ENCODE measurements at regions not wholly inside any gene's neighbourhood (a gene's known extent, or its start where the extent isn't known, plus 50 kb on each side); places are given as distances from the start of the nearest gene placed in this dataset.

- H4K20me1 ChIP-seq (ENCODE audit: insufficient read depth), result no peaks in the 10 kb centered on the region
- no peaks in the 10 kb centered on the region for H3K9me3 ChIP-seq (ENCODE audit: low read length)
- H3K9ac ChIP-seq (ENCODE audit: low read length), result no peak overlapping the region
Measured at GRCh38 chr1:163528710-163529348, 207.1 kb downstream of the NUF2 start.

GRCh38 chr1:163531345-163531744 is 209.6 kb downstream of the NUF2 start:
- Histone ChIP-seq H3K9me3 (ENCODE audit: low read length) (no peaks in the 10 kb centered on the region), H2AFZ (ENCODE audit: low read depth, low read length) (no peak overlapping the region), H3K9me2 (ENCODE audit: insufficient read depth, low read length) (no peaks in the 10 kb centered on the region), H3F3A (ENCODE audit: insufficient read depth, low read length, poor library complexity, severe bottlenecking) (no peaks in the 10 kb centered on the region), H4K20me1 (ENCODE audit: insufficient read depth) (no peaks in the 10 kb centered on the region), H3K27me3 (ENCODE audit: insufficient read depth, low read depth, low read length) (no peaks in the 10 kb centered on the region), H3K4me3 (ENCODE audit: low read length) (no peak overlapping the region), H3K79me2 (replicated peaks; ENCODE audit: insufficient read depth, low read length) (no peaks in the 10 kb centered on the region), H3K27ac (ENCODE audit: low read length) (no peak overlapping the region), H3K4me2 (ENCODE audit: low read length) (no peak overlapping the region), H3K9ac (ENCODE audit: low read length) (no peak overlapping the region), H3K36me3 (ENCODE audit: insufficient read depth, low read length) (no peaks in the 10 kb centered on the region)
- TF ChIP-seq MXI1 (conservative IDR thresholded peaks at IDR 0.05; ENCODE audit: poor library complexity, severe bottlenecking) (no peak), EZH2 (IDR thresholded peaks at IDR 0.05; ENCODE audit: borderline replicate concordance, insufficient read depth, low read length, poor library complexity, severe bottlenecking) (no peak), CTCF (IDR thresholded peaks at IDR 0.05; ENCODE audit: poor library complexity, severe bottlenecking) (no peak)

More at GRCh38 chr1:163528710-163529348, 207.1 kb downstream of the NUF2 start:
- no peak overlapping the region for H3K27ac ChIP-seq (ENCODE audit: low read length)
- no peak overlapping the region for H3K4me2 ChIP-seq (ENCODE audit: low read length)
- TF ChIP-seq CTCF (IDR thresholded peaks at IDR 0.05; ENCODE audit: poor library complexity, severe bottlenecking) (peak; percentile 51), MXI1 (conservative IDR thresholded peaks at IDR 0.05; ENCODE audit: poor library complexity, severe bottlenecking) (no peak), REST (IDR thresholded peaks at IDR 0.05; ENCODE audit: borderline replicate concordance) (no peak), TAF1 (IDR thresholded peaks at IDR 0.05; ENCODE audit: low read depth) (no peak), EZH2 (IDR thresholded peaks at IDR 0.05; ENCODE audit: borderline replicate concordance, insufficient read depth, low read length, poor library complexity, severe bottlenecking) (no peak), POLR2AphosphoS5 (IDR thresholded peaks at IDR 0.05) (no peak), EP300 (conservative IDR thresholded peaks at IDR 0.05; ENCODE audit: poor library complexity, severe bottlenecking) (no peak), RAD21 (conservative IDR thresholded peaks at IDR 0.05) (peak; percentile 49), SMC3 (conservative IDR thresholded peaks at IDR 0.05; ENCODE audit: poor library complexity) (peak; percentile 48)
- no peak overlapping the region for H3K4me3 ChIP-seq (ENCODE audit: low read length)
- H3K36me3 ChIP-seq (ENCODE audit: insufficient read depth, low read length), result no peaks in the 10 kb centered on the region
- no peaks in the 10 kb centered on the region for H3K9me2 ChIP-seq (ENCODE audit: insufficient read depth, low read length)
- no peaks in the 10 kb centered on the region for H3F3A ChIP-seq (ENCODE audit: insufficient read depth, low read length, poor library complexity, severe bottlenecking)
- H2AFZ ChIP-seq (ENCODE audit: low read depth, low read length), result no peak overlapping the region
- H3K27me3 ChIP-seq (ENCODE audit: insufficient read depth, low read depth, low read length), result no peaks in the 10 kb centered on the region
- no peaks in the 10 kb centered on the region for H3K79me2 ChIP-seq (replicated peaks; ENCODE audit: insufficient read depth, low read length)

Data from neural cell (in vitro differentiated cells).